Jurkat, Clone E6-1 (cell line): ENCODE measurements at regions not wholly inside any gene's neighbourhood (a gene's known extent, or its start where the extent isn't known, plus 50 kb on each side); places are given as distances from the start of the nearest gene placed in this dataset.

Experiments
- DNase-seq: peaks from one replicate; pipeline ENCODE4 v3.0.0-alpha.2; 2011; ENCODE audit warnings: low read depth, low spot score
- H3K4me3 ChIP-seq: 2 replicates; pipeline ENCODE4 v1.5.1; 2011; ENCODE audit warnings: mild to moderate bottlenecking, low read length, control low read depth, moderate library complexity

DNA sequence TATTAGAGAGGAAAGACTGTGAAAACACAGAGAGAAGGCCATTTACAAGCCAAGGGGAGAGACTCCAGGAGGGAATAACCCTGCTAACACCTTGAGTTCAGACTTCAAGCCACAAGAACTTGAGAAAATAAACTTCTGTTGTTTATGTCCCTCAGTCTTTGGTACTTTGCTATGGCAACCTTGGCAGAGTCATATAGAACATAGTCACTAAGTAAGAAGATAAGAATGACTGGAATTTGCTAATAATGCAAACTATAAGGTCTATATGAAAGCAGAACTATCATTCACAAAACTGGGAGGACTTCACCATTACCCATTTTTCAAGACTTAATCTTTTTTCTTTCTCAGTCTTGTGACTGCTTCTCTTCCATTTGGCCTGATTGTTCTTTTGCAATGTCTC lies 767.3 kb upstream of the ADAMTS5 start:
- no peak for DNase-seq
- H3K4me3 ChIP-seq = no peak overlapping the region

DNA sequence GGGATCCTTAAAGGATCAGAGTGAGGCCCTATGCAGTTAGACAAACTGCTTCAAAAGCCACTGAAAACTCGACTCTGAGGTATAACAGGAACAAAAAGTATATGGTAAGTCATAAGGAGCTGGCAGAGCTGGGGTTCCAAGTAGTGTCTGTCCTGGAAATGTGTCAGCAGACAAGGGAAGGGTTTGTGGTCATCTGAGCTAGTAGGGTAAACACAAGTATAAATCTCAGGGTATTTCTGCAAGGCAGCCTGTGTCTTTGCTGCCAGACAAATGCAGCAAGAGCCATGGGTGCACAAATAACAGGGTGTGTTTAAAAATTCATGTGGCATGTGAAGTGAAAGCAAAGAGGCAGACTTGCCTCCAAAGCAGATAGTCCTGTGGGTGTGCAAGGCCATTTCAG lies 759.0 kb upstream of the ADAMTS5 start:
- H3K4me3 ChIP-seq = no peak overlapping the region
- DNase-seq = no peak

DNA sequence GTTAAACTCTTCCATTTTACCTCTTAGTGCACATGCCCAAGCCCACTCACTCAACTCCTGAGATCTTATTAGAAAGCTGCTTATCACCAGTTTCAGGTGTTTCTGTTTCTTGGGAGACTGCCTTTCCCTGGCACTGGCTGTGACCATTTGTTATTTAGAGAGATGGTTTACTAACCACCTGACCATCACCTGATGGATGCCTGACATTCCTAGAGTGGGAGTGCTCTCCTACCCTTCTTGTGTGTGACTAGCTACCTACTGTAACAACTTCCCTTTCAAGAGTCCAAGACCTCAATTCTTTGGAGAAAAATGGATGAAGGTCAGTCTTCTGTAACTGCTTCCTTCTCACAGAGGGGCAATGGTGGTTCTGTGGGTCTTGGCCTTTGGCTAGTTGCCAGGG lies 755.2 kb upstream of the ADAMTS5 start:
- no peak overlapping the region for H3K4me3 ChIP-seq
- DNase-seq = no peak

DNA sequence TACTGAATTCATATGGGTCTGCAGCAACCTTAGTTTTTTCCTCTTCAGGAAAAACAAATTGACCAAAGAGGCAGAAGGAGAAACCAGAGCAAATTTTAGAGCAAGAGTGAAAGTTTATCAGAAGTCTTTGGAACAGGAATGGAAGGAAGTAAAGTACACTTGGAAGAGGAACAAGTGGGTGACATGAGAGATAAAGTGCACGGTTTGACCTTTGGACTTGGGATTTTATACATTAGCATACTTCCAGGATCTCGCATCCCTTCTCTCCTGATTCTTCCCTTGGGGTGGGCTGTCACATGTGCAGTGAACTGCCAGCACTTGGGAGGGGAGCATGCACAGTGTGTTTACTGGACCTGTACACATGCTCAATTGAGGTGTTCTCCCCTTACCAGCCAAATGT lies 754.8 kb upstream of the ADAMTS5 start:
- DNase-seq = no peak
- no peak overlapping the region for H3K4me3 ChIP-seq

DNA sequence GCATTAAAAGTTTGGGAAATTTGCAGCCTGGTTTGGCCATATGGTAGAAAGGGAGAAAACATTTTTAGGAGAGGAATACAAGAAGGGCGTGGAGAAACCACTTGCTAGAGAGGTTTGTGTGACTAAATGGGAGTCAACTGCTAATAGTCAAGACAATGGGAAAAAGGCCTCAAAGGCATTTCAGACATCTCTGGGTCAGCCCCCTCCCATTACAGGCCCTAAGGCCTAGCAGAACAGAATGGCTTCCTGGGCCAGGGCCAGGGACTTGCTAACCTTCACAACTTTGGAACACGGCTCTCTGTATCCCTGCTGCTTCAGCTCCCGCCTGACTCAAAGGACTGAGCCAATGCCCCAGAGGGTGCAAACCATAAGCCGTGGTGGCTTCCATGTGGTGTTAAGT lies 752.3 kb upstream of the ADAMTS5 start:
- DNase-seq = no peak
- H3K4me3 ChIP-seq = no peak overlapping the region

DNA sequence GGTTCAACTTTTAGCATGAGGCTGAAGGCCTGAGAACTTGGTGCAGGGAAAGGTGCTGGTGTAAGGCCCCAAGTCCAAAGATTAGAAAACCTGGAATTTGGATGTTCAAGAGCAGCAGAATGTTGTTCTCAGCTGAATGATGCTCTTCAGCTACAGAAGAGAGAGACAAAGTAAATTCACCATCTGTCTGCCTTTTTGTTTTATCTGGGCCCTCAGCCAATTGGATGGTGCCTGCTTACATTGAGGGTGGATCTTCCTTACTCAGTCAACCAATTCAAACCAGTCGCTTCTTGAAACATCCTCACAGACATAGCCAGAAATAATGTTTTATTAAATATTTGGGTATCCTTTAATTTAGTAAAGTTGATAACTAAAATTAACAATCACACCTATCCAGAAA lies 748.2 kb upstream of the ADAMTS5 start:
- no peak for DNase-seq
- H3K4me3 ChIP-seq = no peak overlapping the region

DNA sequence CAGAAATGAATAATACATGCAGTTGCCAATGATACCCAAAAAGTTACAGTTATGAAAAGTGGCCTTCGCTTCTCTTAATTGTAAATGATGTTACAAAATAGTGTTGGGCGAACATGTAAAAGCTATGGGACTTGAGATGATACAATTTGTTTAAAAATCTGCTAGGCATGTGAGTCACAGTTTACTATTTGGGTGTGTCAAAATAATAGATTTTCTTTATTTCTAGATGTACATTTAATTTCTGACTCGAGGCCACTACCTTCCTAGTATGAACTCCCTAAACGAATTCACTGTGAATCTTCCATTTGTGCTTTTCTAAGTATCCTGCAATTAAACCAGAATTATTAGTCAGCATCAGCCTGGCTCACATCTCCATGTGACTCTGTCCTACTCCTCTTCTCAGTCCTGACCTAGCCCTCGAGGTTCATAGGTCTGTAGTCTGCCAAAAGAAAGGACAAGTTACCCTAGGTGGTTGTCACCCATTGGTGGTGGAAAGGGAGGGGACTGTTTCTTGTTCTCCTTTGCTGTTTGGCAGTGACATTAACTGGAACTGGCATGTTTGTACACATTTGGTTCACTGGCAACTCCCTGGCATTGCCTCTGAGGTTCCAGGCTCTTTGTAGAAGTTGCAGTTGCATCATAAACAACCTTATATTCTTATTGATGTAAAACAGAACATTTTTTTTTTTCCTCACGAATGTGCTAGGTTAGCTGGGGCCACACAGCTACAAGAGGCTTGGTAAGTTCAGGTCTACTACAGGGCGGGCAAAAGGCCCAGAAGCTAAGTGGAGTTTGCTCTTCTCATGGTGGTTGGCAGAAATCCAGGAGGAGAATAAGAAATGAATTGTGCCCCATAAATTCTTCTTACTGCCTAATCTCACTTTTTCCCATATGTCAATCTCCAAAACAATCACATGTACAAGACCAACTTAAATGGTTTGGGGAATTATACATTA lies 746.5 kb upstream of the ADAMTS5 start:
- no peak overlapping the region for H3K4me3 ChIP-seq
- DNase-seq = no peak

DNA sequence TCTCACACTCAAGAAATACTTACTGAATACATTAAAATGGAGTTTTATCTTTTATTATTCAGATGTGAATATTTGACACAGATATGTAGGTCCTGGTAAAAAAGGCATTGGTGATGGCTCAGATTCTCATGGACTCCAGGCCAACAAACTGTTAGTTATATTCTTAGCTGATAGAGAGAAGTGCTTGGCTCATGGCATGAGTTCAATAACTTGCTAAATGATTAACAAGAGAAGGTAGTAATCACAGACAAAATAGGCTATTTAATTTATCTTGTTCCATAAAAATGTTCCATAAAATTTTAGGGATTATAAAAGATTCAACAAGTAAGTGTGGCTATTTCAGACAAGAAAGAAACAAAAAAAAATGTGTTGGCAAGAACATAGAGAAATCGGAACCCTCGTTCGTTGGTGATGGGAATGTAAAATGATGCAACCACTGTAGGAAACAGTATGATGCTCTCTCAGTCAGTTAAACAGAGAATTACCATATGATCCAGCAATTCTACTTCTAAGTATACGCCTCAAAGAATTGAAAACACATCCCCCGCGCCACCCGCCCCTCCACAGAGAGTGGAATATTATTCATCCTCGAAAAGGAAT lies 737.8 kb upstream of the ADAMTS5 start:
- no peak for DNase-seq

DNA sequence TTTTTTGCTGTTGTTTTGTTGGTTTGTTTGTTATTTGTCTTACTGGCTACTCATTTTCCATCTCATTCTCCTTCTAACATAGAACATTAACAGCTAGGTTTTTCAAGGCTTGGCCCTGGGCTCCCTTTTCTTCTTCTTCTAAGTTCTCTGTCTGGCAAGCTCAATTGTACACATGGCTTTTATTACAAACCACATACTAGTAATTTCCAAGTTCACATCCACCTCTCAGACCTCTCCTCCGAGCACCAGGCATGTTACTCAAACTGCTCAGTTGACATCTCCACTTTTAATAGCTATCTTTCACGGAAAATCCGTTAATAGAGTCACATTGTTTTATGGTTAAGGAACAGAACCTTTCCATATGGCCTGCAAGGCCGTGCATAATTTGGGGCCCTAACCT lies 736.9 kb upstream of the ADAMTS5 start:
- no peak overlapping the region for H3K4me3 ChIP-seq
- no peak for DNase-seq

More for the DNA sequence above, 737.8 kb upstream of the ADAMTS5 start:
- H3K4me3 ChIP-seq = no peak overlapping the region

DNA sequence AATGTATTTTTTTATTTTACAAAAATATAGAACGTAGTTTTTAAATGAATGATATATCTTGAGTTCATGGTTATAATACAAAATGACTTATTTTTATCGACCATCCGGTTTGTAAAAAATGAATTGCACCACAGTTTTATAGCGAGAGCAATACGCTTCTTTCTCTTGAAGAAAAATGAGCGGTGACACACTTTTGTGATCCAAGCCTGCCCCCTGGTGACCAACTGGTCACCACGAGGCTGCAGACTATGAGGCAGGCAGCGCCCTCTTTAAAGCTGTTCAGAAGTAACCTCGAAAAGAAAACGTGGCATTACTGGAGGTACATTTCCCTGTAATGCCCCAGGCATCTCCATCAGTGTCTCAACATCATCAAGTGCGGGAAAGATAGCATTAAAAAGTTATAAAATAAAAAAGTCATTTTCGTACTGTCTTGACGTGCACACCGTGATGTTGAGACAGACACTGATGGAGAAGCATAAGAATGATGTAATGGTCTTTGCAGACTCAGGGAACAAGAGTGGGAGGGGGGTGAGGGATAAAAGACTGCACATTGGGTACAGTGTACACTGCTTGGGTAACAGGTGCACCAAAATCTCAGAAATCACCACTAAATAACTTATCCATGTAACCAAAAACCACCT lies 734.2 kb upstream of the ADAMTS5 start:
- peak; percentile 69 for DNase-seq
- H3K4me3 ChIP-seq = no peak overlapping the region

DNA sequence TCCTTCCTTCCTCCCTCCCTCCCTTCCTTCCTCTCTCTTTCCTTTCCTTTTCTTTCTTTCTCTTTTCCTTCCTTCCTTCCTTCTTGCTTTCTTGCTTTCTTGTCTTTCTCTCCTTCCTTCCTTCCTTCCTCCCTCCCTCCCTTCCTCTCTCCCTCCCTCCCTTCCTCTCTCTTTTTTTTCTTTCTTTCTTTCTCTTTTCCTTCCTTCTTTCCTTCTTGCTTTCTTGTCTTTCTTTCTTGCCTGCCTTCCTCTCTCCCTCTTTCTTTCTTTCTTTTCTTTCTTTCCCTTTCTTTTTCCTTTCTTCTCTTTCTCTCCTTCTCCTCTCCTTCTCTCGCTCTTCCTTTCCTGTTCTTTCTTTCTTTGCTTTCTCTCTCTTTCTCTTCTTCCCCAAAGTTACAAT lies 728.4 kb upstream of the ADAMTS5 start:
- no peak overlapping the region for H3K4me3 ChIP-seq
- no peak for DNase-seq

DNA sequence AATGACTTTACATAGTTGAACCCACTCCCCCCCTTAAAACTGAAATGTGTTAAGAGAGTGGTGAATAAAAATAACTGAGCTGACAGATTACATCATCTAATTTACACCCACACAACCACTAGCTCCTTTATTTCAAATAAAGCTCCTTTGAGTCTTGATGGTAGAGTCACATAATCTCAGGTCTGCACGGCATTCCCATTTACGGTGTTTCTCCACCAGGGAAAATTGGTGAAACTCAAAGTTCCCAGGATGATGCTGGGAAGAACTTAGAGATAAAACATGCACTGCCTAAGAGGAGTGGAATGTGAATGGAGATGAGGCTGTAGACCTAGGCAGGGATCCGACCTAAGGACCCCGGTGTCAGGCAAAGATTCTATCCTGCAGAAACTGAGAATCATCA lies 727.8 kb upstream of the ADAMTS5 start:
- no peak for DNase-seq

DNA sequence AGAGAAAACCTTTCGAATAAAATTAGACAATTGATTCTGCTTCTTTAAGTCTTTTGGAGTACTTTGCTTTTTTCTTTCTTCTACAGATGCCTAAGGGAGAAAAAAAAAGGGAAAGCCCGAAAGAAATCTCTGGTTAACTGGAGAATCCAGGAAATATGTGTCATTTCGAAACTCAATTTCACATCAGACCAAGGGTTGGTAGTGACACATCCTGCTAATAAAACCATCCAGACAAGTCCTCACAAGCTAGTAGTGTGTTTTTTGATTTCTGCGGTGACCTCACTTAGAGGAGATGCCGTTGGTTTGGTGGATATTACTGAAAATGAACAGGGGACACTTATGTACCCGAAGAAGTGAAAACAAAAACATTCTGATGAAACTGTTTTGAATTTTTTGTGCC lies 726.5 kb upstream of the ADAMTS5 start:
- no peak for DNase-seq
- H3K4me3 ChIP-seq = no peak overlapping the region

More for the DNA sequence above, 727.8 kb upstream of the ADAMTS5 start:
- no peak overlapping the region for H3K4me3 ChIP-seq

DNA sequence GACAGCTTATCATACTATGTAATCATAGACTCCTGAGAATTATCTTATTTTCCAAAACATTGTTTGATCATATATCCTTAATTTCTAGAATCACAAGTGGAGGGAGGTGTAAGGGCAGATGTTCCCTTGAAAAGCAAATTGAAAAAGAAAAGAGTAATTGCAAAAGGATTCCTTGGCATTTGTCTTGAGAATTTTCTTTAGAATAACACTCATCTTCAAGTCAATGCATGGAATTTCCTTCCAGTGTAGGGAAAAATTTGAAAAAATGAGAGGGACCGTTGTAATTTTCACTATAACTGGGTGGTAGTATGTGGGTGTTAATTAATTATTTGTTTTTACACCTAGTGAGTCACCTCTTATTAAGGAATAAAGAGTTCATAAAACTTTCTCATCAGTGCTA lies 724.6 kb upstream of the ADAMTS5 start:
- DNase-seq = no peak
- H3K4me3 ChIP-seq = no peak overlapping the region

DNA sequence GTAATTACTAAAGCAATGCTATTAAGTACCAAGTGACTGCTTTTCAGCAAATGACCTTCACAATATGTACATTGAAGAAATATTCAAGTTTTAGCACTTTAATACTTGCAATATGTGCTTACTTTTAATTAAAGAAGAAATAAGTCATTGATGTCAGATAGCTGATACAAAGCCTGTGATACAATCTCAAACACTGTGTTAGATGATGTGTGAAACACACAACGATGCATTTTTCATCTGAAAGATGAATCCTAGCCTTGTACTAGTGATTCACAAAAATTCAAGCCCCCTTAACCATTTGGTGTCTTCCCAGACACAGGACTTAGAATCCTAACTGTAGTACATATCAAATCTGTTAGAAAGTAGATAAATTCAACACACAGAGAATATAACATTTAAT lies 724.1 kb upstream of the ADAMTS5 start:
- DNase-seq = no peak
- no peak overlapping the region for H3K4me3 ChIP-seq

DNA sequence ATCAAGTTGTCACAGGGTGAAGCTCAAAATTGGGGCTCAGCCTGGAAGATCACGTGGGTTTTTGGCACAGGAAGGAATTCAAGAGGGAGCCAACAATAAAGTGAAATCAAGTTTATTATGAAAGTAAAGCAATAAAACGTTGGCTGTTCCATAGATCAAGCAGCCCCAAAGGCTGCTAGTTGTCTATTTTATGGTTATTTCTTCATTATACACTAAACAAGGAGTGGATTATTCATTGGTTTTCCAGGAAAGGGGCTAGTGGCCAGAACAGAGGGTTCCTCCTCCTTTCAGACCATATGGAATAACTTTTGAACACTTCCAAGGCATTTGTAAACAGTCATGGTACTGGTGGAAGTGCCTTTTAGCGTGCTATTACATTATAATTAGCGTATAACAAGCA lies 723.5 kb upstream of the ADAMTS5 start:
- no peak for DNase-seq
- no peak overlapping the region for H3K4me3 ChIP-seq

DNA sequence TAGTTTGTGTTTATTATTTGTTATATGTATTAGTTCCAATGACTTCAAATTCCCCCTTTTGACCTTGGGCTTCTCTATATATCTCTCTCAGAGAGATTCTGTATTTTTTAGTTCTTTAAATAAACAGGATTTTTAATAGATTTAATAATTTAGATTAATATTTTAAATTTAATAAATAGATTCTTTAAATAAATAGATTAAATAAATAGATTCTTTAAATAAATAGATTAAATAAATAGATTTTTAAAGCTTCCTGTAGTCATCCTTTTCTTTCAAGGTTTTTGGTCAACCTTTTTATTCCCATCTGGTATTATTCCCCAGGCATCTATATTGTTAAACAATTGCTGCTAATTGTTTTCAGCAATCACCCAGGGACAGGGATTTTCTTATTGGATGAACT lies 721.9 kb upstream of the ADAMTS5 start:
- no peak for DNase-seq
- no peak overlapping the region for H3K4me3 ChIP-seq

DNA sequence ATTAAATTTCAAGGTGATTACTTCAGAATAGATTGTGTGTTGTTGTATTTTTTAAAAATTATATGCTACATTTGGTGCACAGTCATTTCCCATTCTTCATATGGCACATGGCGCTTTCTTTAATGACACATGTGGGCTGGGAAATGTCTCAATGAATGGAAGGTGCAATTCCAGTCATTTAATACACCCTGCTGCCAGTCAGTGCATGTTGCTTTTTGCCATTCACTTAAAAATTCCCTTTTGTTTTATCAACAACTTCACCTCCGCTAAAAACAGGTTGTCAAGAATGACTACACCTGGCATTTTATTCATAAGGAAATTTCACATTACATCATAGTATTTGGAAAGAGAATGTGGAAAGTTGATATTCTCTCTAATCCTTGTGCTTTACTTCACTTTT lies 716.4 kb upstream of the ADAMTS5 start:
- no peak for DNase-seq
- no peak overlapping the region for H3K4me3 ChIP-seq

DNA sequence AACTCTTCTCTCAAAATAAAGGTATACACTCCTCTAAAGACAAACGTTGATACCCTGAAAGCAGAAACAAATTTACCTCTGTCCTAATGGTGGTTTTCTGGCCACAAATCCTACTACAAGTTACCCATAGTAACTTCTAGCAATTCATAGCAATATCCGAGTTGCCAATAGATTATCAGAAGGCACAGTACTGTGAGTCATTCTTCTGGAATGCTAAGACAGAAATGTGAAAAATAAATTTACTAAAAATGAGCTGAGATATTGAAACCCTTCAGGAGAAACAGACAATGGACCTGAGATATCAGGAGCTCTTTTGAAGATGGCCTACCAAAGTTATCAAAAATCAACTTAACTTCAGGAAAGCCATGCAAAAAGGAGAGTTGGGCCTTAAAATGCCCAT lies 715.0 kb upstream of the ADAMTS5 start:
- no peak for DNase-seq
- H3K4me3 ChIP-seq = no peak overlapping the region

DNA sequence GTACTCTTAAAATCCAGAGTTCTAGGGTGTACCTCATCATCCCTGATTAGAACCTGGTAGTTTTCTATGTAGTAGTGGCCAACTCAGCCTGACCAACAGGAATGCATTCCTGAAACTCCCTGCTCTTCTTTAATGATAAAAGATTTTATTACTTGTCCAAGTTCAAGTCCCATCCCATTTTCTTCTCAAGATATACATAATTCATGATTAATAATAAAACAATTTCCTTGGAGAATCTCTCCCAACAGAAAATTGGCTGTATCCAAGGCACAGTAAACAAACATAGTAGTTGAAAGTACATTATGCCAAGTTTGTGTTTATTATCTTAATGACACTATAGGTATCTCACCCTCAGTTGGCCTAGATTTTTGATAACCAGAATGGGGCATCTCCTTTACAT lies 714.1 kb upstream of the ADAMTS5 start:
- DNase-seq = no peak

More for the DNA sequence above, 714.1 kb upstream of the ADAMTS5 start:
- H3K4me3 ChIP-seq = no peak overlapping the region
